ENCODE measurements at regions not wholly inside any gene's neighbourhood (a gene's known extent, or its start where the extent isn't known, plus 50 kb on each side); places are given as distances from the start of the nearest gene placed in this dataset.

DNA sequence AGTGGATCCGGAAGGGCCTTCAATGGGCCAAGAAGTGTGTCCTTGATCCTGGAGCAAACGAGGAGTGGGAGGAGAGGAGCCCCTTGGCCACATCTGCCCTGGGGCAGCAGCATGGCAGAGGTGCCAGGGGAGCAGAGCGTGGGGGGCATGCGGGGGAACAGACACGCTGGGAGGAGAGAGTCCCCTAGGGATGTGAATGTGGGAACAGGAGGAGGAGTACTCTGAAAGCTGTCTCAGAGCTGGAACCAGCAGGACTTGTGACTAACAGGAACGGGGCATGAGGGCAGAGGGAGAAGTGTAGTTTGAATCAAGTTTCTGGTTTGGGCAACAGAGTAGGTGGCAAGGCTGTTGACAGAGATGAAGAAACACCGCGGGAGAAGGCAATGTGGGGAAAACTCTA is 54.5 kb upstream of the SLC35C1 start:
- TF ChIP-seq, protein P1, sequence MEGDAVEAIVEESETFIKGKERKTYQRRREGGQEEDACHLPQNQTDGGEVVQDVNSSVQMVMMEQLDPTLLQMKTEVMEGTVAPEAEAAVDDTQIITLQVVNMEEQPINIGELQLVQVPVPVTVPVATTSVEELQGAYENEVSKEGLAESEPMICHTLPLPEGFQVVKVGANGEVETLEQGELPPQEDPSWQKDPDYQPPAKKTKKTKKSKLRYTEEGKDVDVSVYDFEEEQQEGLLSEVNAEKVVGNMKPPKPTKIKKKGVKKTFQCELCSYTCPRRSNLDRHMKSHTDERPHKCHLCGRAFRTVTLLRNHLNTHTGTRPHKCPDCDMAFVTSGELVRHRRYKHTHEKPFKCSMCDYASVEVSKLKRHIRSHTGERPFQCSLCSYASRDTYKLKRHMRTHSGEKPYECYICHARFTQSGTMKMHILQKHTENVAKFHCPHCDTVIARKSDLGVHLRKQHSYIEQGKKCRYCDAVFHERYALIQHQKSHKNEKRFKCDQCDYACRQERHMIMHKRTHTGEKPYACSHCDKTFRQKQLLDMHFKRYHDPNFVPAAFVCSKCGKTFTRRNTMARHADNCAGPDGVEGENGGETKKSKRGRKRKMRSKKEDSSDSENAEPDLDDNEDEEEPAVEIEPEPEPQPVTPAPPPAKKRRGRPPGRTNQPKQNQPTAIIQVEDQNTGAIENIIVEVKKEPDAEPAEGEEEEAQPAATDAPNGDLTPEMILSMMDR (optimal IDR thresholded peaks at IDR 0.05 in 1 of 3, IDR thresholded peaks at IDR 0.05 in 1 of 3, conservative IDR thresholded peaks at IDR 0.05 in 1 of 3; ENCODE audit: extremely low read depth in 1 of 3, insufficient read depth in 2 of 3, low read length in 3 of 3): no peak
- TF ChIP-seq EZH2 (IDR thresholded peaks at IDR 0.05; ENCODE audit: low read length): no peak

Data from keratinocyte (primary cell).